K562 (cell line): ENCODE measurements at regions not wholly inside any gene's neighbourhood (a gene's known extent, or its start where the extent isn't known, plus 50 kb on each side); places are given as distances from the start of the nearest gene placed in this dataset.

Source experiments
- ATAC-seq: fragments of 200-7000 bp; cut with Tn5 transposase; 3 replicates; pipeline ENCODE4 v1.9.1; 2020; ENCODE audit warnings: moderate library complexity
- BruUV-seq: library from RNA; stranded (reverse); fragments of 400-500 nt; replicated peaks from 2 replicates; lab custom pipeline; 2021; lab: Mats Ljungman, UMichigan
- CTCF ChIA-PET: fragments of 300-600 bp; formaldehyde crosslinking; extraction: SDS; loops from one replicate; lab custom pipeline; 2021; ENCODE audit warnings: low intra/inter-chr PET ratio; lab: Yijun Ruan, JAX
- POLR2A ChIA-PET: fragments of 300-600, 350-650 bp; sonication (Branson Sonifier 250); formaldehyde crosslinking; extraction: SDS; loops from one replicate; lab custom pipeline; 2021; ENCODE audit warnings: antibody characterized with exemption, inconsistent platforms; lab: Yijun Ruan, JAX
- DNase-seq, 4 experiments: peaks; one replicate each; pipeline versions ENCODE4 v3.0.0 to v3.0.0-alpha.2; 2011 to 2018; ENCODE audit warnings: low spot score in 3 of 4, mixed read lengths in 3 of 4; ENCODE audit errors: extremely low read depth in 1 of 4
- FAIRE-seq: peaks from 2 replicates; lab custom pipeline; 2011; peaks lifted over from hg19 to GRCh38; lab: Jason Lieb, UNC
- H2AFZ ChIP-seq: 2 replicates; pipeline ENCODE4 v1.6.0; 2011; ENCODE audit warnings: low read depth, low read length, control low read depth, inconsistent platforms
- H3K27ac ChIP-seq: fragments of 200-600 bp; 3 replicates; pipeline ENCODE4 v1.8.0; 2011; ENCODE audit warnings: low read depth, mild to moderate bottlenecking, control low read depth, inconsistent platforms, low read length, moderate library complexity, mixed read lengths; ENCODE audit errors: extremely low read depth
- H3K27me3 ChIP-seq, 2 experiments: fragments of 300-600 bp in 1 of 2; 2 replicates in 1 of 2; 3 replicates in 1 of 2; pipeline versions ENCODE4 v1.6.0 to v1.8.0; 2011; ENCODE audit warnings: inconsistent platforms in 2 of 2, low read length in 2 of 2, mild to moderate bottlenecking in 1 of 2, mixed read lengths in 1 of 2, moderate library complexity in 1 of 2; ENCODE audit not compliant: control insufficient read depth in 2 of 2, insufficient read depth in 2 of 2
- H3K36me3 ChIP-seq: fragments of 300-600 bp; 3 replicates; pipeline ENCODE4 v1.8.0; 2011; ENCODE audit warnings: mild to moderate bottlenecking, low read length, inconsistent platforms; ENCODE audit not compliant: control insufficient read depth, insufficient read depth
- H3K4me1 ChIP-seq, 2 experiments: fragments of 200-600 bp in 1 of 2; replicated peaks in 1 of 2; 2 replicates in 1 of 2; 3 replicates in 1 of 2; pipeline versions ENCODE4 v1.5.1 to v1.8.0; 2011; ENCODE audit warnings: inconsistent platforms in 2 of 2, low read length in 2 of 2, mild to moderate bottlenecking in 1 of 2, mixed read lengths in 1 of 2, moderate library complexity in 1 of 2; ENCODE audit not compliant: control insufficient read depth in 2 of 2, insufficient read depth in 2 of 2
- H3K4me2 ChIP-seq: 2 replicates; pipeline ENCODE4 v1.6.1; 2011; ENCODE audit warnings: low read length, control low read depth, inconsistent platforms, mixed read lengths; ENCODE audit not compliant: insufficient read depth
- H3K4me3 ChIP-seq: fragments of 200-600 bp; sonication (generic), shearing (Covaris generic); 2 replicates; pipeline ENCODE4 v1.5.1; 2016; ENCODE audit warnings: control low read depth, inconsistent platforms
- H3K79me2 ChIP-seq: fragments of 200-600 bp; 3 replicates; pipeline ENCODE4 v1.8.0; 2011; ENCODE audit warnings: low read length, inconsistent platforms; ENCODE audit not compliant: control insufficient read depth, insufficient read depth
- H3K9ac ChIP-seq, 2 experiments: 2 replicates each; pipeline versions ENCODE4 v1.6.0 to v1.6.1; 2011; ENCODE audit warnings: low read depth in 2 of 2, low read length in 2 of 2, control low read depth in 1 of 2, inconsistent platforms in 1 of 2, mild to moderate bottlenecking in 1 of 2, mixed read lengths in 1 of 2; ENCODE audit not compliant: insufficient read depth in 1 of 2
- H3K9me1 ChIP-seq: one replicate; pipeline ENCODE4 v1.6.0; 2011; ENCODE audit warnings: inconsistent platforms, mild to moderate bottlenecking, low read length, moderate library complexity; ENCODE audit not compliant: control insufficient read depth, insufficient read depth
- H3K9me3 ChIP-seq: replicated peaks from 2 replicates; pipeline ENCODE4 v1.5.1; 2011; ENCODE audit warnings: low read depth, low read length, inconsistent platforms; ENCODE audit not compliant: control insufficient read depth, insufficient read depth
- H4K20me1 ChIP-seq: replicated peaks from 2 replicates; pipeline ENCODE4 v1.6.1; 2011; ENCODE audit warnings: low read length, inconsistent platforms, mixed read lengths; ENCODE audit not compliant: control insufficient read depth, insufficient read depth
- HNRNPK ChIP-seq: fragments of 200-400 bp; formaldehyde crosslinking; IDR thresholded peaks from one replicate; pipeline ENCODE4 v1.6.1; 2018; ENCODE audit warnings: mild to moderate bottlenecking, low read depth, low read length; ENCODE audit not compliant: poor library complexity, severe bottlenecking
- RAD21 ChIP-seq, 2 experiments: fragments of 250-450 bp in 1 of 2; fragments of 450-650 bp in 1 of 2; sonication (Bioruptor Pico) in 1 of 2; formaldehyde crosslinking in 1 of 2; IDR thresholded peaks in 1 of 2; conservative IDR thresholded peaks in 1 of 2; 2 replicates each; pipeline versions ENCODE4 v1.4.0 to v1.8.0; 2020 to 2022; ENCODE audit warnings: mild to moderate bottlenecking in 2 of 2, moderate library complexity in 1 of 2
- whole genome bisulfite sequencing: fragments of 100-300 bp; shearing (Covaris generic); methylation state at CpG from one replicate; pipeline ENCODE4 v1.1.6; 2016; ENCODE audit warnings: low coverage, mixed read lengths; ENCODE audit not compliant: insufficient coverage; ENCODE audit errors: missing lambda C conversion rate; 5-methylcytosine and 5-hydroxymethylcytosine counted together
- in situ Hi-C: fragments of 300-500 bp; cut with MboI; formaldehyde crosslinking; loops from 4 replicates; pipeline ENCODE4 v1.15.0; 2018; ENCODE audit warnings: inconsistent platforms, mixed read lengths
- intact Hi-C: fragments of 100-400 bp; cut with micrococcal nuclease; formaldehyde crosslinking; loops from 2 replicates; pipeline ENCODE4 v1.14.2; 2022
- TF ChIP-seq, protein P1 (sequence below): fragments of 250-450 bp; sonication (Bioruptor Pico); IDR thresholded peaks from 2 replicates; pipeline ENCODE4 v1.5.0; 2021; ENCODE audit warnings: mild to moderate bottlenecking, moderate library complexity
- TF ChIP-seq, protein P2 (sequence below), 3 experiments: IDR thresholded peaks in 2 of 3; conservative IDR thresholded peaks in 1 of 3; 2 replicates each; pipeline ENCODE4 v1.5.1; 2011 to 2012; ENCODE audit warnings: low read length in 3 of 3, mild to moderate bottlenecking in 3 of 3, control low read depth in 2 of 3, improper control_type of control experiment in 1 of 3, inconsistent platforms in 1 of 3, low read depth in 1 of 3, mixed read lengths in 1 of 3, moderate library complexity in 1 of 3; ENCODE audit not compliant: insufficient read depth in 2 of 3

DNA sequence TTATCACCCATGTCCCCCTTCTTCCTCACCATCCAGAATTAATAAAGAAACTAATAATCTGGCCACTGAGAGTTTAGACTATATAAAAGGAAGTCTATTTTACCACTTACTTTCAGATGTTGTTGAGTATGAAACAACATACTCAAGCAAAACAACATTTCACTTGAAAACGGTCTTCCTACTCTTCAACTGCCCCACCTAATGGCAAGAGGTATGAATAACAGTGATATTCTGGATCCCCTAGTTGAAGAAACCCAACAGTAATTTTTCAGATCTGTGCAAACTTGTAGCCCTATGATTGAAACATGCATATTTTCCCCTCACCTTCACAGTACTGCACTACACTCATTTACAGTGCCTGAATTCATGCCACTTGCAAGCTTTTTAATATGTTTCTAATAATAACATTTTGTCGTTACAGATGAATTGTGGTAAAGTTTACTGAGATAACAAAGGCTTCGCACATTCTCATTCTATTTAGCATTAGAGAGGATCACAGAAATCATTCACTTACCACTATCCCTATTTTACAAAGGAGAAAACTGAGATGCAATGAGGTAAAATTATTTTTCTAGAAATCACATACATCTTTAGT lies 267.9 kb upstream of the PDE4D start:
- no peak overlapping the region for H3K4me2 ChIP-seq
- FAIRE-seq (no peak), DNase-seq (no peak), ATAC-seq (no peak)
- no peaks in the 10 kb centered on the region for H3K9me3 ChIP-seq
- 0% methylated on average over 3 of the region's 3 CpGs for WGBS
- no peaks in the 10 kb centered on the region for H3K79me2 ChIP-seq
- ChIA-PET CTCF (no interaction called here), POLR2A (no interaction called here)
- no peaks in the 10 kb centered on the region for H3K4me1 ChIP-seq
- H3K4me3 ChIP-seq = no peak overlapping the region
- H3K9ac ChIP-seq = no peak overlapping the region
- no peak overlapping the region for H3K27ac ChIP-seq
- in situ Hi-C loops = no loop called here
- H3K9me1 ChIP-seq = no peaks in the 10 kb centered on the region
- no TSS peak for BruUV-seq
- intact Hi-C loops = loop anchor here (10.0 kb wide), 1 partner anchor 347 kb away; no protein-coding TSS in a partner anchor
- no peak overlapping the region for H2AFZ ChIP-seq
- no peaks in the 10 kb centered on the region for H4K20me1 ChIP-seq
- no peaks in the 10 kb centered on the region for H3K27me3 ChIP-seq
- no peaks in the 10 kb centered on the region for H3K36me3 ChIP-seq
- no peak for TF ChIP-seq HNRNPK
- peak in 1 of 2 experiments; percentile 7; a peak in 1 of 4 replicates for TF ChIP-seq RAD21 (CRISPR knock-in tag; conservative IDR thresholded peaks at IDR 0.05 in 1 of 2, IDR thresholded peaks at IDR 0.05 in 1 of 2)
- TF ChIP-seq, protein P1, sequence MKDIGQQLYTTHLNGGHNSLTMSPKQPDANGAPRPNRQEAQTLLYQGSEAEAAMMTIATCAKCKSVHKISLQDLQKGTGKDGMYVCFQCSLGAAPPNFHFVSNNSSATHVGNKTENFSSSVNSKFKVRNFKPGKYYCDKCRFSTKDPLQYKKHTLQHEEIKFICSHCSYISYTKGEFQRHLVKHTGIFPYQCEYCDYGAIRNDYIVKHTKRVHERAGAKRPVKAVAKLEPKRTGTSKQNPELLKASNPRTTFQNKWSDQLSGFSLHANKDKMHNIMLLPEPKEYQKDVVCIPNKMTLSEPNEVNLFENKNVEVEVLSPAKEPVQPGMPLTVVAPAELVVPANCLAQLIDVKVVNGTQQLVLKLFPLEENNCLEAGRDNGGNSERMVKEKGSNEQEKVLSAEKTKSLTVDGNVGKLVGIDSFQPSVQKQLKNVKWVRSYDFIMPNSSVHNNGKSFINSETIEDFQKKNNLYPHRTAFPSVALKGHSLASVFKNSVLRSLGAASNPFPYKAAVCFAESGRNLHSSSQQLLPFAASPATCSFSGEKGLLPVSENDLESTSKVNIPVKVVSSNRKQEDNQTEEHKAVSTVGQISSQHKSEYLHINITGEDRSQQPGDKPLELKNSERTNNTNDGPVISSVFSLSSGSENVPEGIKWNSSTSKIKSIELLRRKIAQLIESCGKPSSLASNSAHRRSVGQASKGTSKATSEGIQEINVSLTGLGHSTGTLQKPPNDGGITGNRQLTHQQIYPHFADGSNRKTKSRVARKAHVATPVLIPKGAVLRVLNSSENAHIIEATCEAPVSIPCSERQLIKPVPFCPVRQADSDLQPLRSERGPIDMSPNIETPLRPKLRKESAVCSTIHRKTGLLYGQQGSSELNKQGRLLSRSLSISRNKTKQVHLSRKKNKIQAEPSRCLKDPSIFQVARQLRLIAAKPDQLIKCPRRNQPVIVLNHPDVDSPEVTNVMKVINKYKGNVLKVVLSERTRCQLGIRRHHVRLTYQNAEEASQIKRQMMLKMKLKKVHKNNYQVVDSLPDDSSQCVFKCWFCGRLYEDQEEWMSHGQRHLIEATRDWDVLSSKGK (CRISPR knock-in tag) = no peak
- TF ChIP-seq, protein P2, sequence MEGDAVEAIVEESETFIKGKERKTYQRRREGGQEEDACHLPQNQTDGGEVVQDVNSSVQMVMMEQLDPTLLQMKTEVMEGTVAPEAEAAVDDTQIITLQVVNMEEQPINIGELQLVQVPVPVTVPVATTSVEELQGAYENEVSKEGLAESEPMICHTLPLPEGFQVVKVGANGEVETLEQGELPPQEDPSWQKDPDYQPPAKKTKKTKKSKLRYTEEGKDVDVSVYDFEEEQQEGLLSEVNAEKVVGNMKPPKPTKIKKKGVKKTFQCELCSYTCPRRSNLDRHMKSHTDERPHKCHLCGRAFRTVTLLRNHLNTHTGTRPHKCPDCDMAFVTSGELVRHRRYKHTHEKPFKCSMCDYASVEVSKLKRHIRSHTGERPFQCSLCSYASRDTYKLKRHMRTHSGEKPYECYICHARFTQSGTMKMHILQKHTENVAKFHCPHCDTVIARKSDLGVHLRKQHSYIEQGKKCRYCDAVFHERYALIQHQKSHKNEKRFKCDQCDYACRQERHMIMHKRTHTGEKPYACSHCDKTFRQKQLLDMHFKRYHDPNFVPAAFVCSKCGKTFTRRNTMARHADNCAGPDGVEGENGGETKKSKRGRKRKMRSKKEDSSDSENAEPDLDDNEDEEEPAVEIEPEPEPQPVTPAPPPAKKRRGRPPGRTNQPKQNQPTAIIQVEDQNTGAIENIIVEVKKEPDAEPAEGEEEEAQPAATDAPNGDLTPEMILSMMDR (IDR thresholded peaks at IDR 0.05 in 2 of 3, conservative IDR thresholded peaks at IDR 0.05 in 1 of 3; ENCODE audit: insufficient read depth in 2 of 3, low read depth in 1 of 3, low read length in 3 of 3) = peak in 1 of 3 experiments; percentile 28; a peak in 1 of 6 replicates
